Neural progenitor cell (in vitro differentiated cells): ENCODE measurements at regions not wholly inside any gene's neighbourhood (a gene's known extent, or its start where the extent isn't known, plus 50 kb on each side); places are given as distances from the start of the nearest gene placed in this dataset.

ENCODE experiments used
- DNase-seq: peaks from one replicate; pipeline ENCODE4 v3.0.0-alpha.2; 2016; ENCODE audit warnings: low spot score
- H2AFZ ChIP-seq: fragments of 200-600 bp; sonication (generic); replicated peaks from 2 replicates; pipeline ENCODE4 v1.6.1; 2016; ENCODE audit warnings: antibody characterized with exemption
- H3F3A ChIP-seq: fragments of 200-600 bp; sonication (generic); 2 replicates; pipeline ENCODE4 v1.6.1; 2016; ENCODE audit warnings: antibody characterized with exemption, low read depth
- H3K27ac ChIP-seq: fragments of 200-600 bp; sonication (generic); 2 replicates; pipeline ENCODE4 v1.5.1; 2016; ENCODE audit warnings: mild to moderate bottlenecking
- H3K27me3 ChIP-seq: fragments of 200-600 bp; sonication (generic); 2 replicates; pipeline ENCODE4 v1.6.1; 2016; ENCODE audit warnings: mild to moderate bottlenecking, moderate library complexity
- H3K36me3 ChIP-seq: fragments of 200-600 bp; sonication (generic); 2 replicates; pipeline ENCODE4 v1.5.1; 2016
- H3K4me1 ChIP-seq: fragments of 200-600 bp; sonication (generic); 2 replicates; pipeline ENCODE4 v1.6.1; 2016; ENCODE audit warnings: mixed run types
- H3K4me2 ChIP-seq: fragments of 200-600 bp; sonication (generic); 2 replicates; pipeline ENCODE4 v1.6.1; 2016
- H3K4me3 ChIP-seq: fragments of 200-600 bp; sonication (generic); 2 replicates; pipeline ENCODE4 v1.5.1; 2016
- H3K79me2 ChIP-seq: fragments of 200-600 bp; sonication (generic); 2 replicates; pipeline ENCODE4 v1.6.1; 2016; ENCODE audit warnings: low read depth
- H3K9ac ChIP-seq: fragments of 200-600 bp; sonication (generic); 2 replicates; pipeline ENCODE4 v1.6.1; 2016
- H3K9me3 ChIP-seq: fragments of 200-600 bp; sonication (generic); 2 replicates; pipeline ENCODE4 v1.5.1; 2016; ENCODE audit warnings: low read depth
- H4K20me1 ChIP-seq: fragments of 200-600 bp; sonication (generic); 2 replicates; pipeline ENCODE4 v1.6.1; 2016; ENCODE audit warnings: low read depth
- H3K27ac Mint-ChIP-seq: 3 replicates; pipeline ENCODE4 v1.8.0; 2021; ENCODE audit warnings: mixed read lengths
- H3K27me3 Mint-ChIP-seq: 2 replicates; pipeline ENCODE4 v1.8.0; 2022; ENCODE audit warnings: low read depth, mild to moderate bottlenecking, inconsistent platforms, moderate library complexity, mixed read lengths; ENCODE audit not compliant: insufficient read depth
- H3K36me3 Mint-ChIP-seq: 3 replicates; pipeline ENCODE4 v1.8.0; 2021; ENCODE audit warnings: mixed read lengths
- H3K4me1 Mint-ChIP-seq: 3 replicates; pipeline ENCODE4 v1.8.0; 2021; ENCODE audit warnings: mixed read lengths
- H3K4me3 Mint-ChIP-seq: 3 replicates; pipeline ENCODE4 v1.8.0; 2021; ENCODE audit warnings: mild to moderate bottlenecking, moderate library complexity, mixed read lengths
- H3K9me3 Mint-ChIP-seq: 3 replicates; pipeline ENCODE4 v1.8.0; 2020; ENCODE audit warnings: mixed read lengths
- CTCF ChIP-seq: fragments of 200-600 bp; sonication (generic); IDR thresholded peaks from 2 replicates; pipeline ENCODE4 v1.5.1; 2017; ENCODE audit warnings: antibody characterized with exemption, mild to moderate bottlenecking
- EZH2 ChIP-seq: fragments of 200-600 bp; sonication (generic); IDR thresholded peaks from 2 replicates; pipeline ENCODE4 v1.6.1; 2017; ENCODE audit warnings: antibody characterized with exemption, mild to moderate bottlenecking, moderate library complexity
- EZH2phosphoT487 ChIP-seq: fragments of 200-600 bp; sonication (generic); IDR thresholded peaks from 2 replicates; pipeline ENCODE4 v1.6.1; 2017; ENCODE audit warnings: antibody characterized with exemption

GRCh38 chr5:92180391-92180790, 797.3 kb upstream of the ARRDC3 start:
- Mint-ChIP-seq H3K4me1 (peaks cover 7% of the 10 kb centered on the region), H3K27me3 (no peaks in the 10 kb centered on the region), H3K36me3 (no peaks in the 10 kb centered on the region), H3K4me3 (no peak overlapping the region), H3K27ac (no peak overlapping the region), H3K9me3 (no peaks in the 10 kb centered on the region)
- Histone ChIP-seq H3K4me2 (no peak overlapping the region), H3K4me1 (no peaks in the 10 kb centered on the region), H3K36me3 (no peaks in the 10 kb centered on the region), H3K27ac (no peak overlapping the region), H3K9ac (no peak overlapping the region), H3K27me3 (no peaks in the 10 kb centered on the region), H3K79me2 (no peaks in the 10 kb centered on the region), H2AFZ (no peak overlapping the region), H3F3A (no peaks in the 10 kb centered on the region), H3K4me3 (no peak overlapping the region), H3K9me3 (no peaks in the 10 kb centered on the region), H4K20me1 (no peaks in the 10 kb centered on the region)
- no peak for DNase-seq
- TF ChIP-seq EZH2phosphoT487 (no peak), CTCF (no peak), EZH2 (no peak)

GRCh38 chr5:92179651-92180050, 796.5 kb upstream of the ARRDC3 start:
- Histone ChIP-seq H3K9ac (no peak overlapping the region), H3K27me3 (no peaks in the 10 kb centered on the region), H3K27ac (no peak overlapping the region), H3K4me2 (no peak overlapping the region), H3F3A (no peaks in the 10 kb centered on the region), H3K9me3 (no peaks in the 10 kb centered on the region), H2AFZ (no peak overlapping the region), H3K36me3 (no peaks in the 10 kb centered on the region), H3K4me1 (no peaks in the 10 kb centered on the region), H3K4me3 (no peak overlapping the region), H3K79me2 (no peaks in the 10 kb centered on the region), H4K20me1 (no peaks in the 10 kb centered on the region)
- Mint-ChIP-seq H3K36me3 (no peaks in the 10 kb centered on the region), H3K27ac (no peak overlapping the region), H3K9me3 (no peaks in the 10 kb centered on the region), H3K27me3 (no peaks in the 10 kb centered on the region), H3K4me3 (no peak overlapping the region), H3K4me1 (peaks cover 7% of the 10 kb centered on the region)
- no peak for DNase-seq
- TF ChIP-seq EZH2 (no peak), CTCF (no peak), EZH2phosphoT487 (no peak)

- TF ChIP-seq EZH2 (no peak), EZH2phosphoT487 (no peak), CTCF (no peak)
- H3K27ac Mint-ChIP-seq, result no peak overlapping the region
- H3K27me3 ChIP-seq, result no peaks in the 10 kb centered on the region
- peaks cover 3% of the 10 kb centered on the region for H3K27me3 Mint-ChIP-seq
- H3K4me1 ChIP-seq, result no peaks in the 10 kb centered on the region
- H3K36me3 Mint-ChIP-seq, result peaks cover 2% of the 10 kb centered on the region
- H3K36me3 ChIP-seq, result no peaks in the 10 kb centered on the region
- no peaks in the 10 kb centered on the region for H3F3A ChIP-seq
- H2AFZ ChIP-seq, result no peak overlapping the region
- H3K9me3 Mint-ChIP-seq, result no peaks in the 10 kb centered on the region
- H3K9ac ChIP-seq, result no peak overlapping the region
- no peak overlapping the region for H3K4me3 ChIP-seq
- DNase-seq, result no peak
- H3K4me2 ChIP-seq, result no peak overlapping the region
- no peaks in the 10 kb centered on the region for H3K79me2 ChIP-seq
- H3K9me3 ChIP-seq, result no peaks in the 10 kb centered on the region
- no peak overlapping the region for H3K4me3 Mint-ChIP-seq
- peaks cover 7% of the 10 kb centered on the region for H3K4me1 Mint-ChIP-seq
- H3K27ac ChIP-seq, result no peak overlapping the region
- no peaks in the 10 kb centered on the region for H4K20me1 ChIP-seq
Observed at GRCh38 chr5:92177926-92178487, 794.9 kb upstream of the ARRDC3 start.
